ENCODE measurements at regions not wholly inside any gene's neighbourhood (a gene's known extent, or its start where the extent isn't known, plus 50 kb on each side); places are given as distances from the start of the nearest gene placed in this dataset.

DNA sequence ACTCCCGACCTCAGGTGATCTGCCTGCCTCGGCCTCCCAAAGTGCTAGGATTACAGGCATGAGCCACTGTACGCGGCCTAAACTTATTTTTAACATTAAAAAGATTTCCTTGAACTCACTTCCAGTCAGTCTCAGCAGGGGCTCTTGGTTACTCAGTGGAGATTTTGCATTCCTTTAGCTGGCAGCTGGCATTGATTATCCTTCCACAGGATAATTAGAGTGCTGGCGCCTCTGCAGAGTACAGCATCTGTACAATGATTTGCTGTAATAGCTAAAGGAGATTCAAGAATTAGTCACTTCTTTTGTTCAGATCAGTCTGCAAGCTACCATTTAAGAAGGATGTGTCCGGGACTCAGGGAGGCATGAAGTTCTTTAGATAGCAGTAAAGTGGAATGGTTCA is 125.0 kb upstream of the NPY start:
- TF ChIP-seq, protein P1, sequence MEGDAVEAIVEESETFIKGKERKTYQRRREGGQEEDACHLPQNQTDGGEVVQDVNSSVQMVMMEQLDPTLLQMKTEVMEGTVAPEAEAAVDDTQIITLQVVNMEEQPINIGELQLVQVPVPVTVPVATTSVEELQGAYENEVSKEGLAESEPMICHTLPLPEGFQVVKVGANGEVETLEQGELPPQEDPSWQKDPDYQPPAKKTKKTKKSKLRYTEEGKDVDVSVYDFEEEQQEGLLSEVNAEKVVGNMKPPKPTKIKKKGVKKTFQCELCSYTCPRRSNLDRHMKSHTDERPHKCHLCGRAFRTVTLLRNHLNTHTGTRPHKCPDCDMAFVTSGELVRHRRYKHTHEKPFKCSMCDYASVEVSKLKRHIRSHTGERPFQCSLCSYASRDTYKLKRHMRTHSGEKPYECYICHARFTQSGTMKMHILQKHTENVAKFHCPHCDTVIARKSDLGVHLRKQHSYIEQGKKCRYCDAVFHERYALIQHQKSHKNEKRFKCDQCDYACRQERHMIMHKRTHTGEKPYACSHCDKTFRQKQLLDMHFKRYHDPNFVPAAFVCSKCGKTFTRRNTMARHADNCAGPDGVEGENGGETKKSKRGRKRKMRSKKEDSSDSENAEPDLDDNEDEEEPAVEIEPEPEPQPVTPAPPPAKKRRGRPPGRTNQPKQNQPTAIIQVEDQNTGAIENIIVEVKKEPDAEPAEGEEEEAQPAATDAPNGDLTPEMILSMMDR (IDR thresholded peaks at IDR 0.05) = no peak
- TF ChIP-seq POLR2A (IDR thresholded peaks at IDR 0.05) = no peak
